Tibial nerve (tissue), 3 donors: ENCODE measurements at regions not wholly inside any gene's neighbourhood (a gene's known extent, or its start where the extent isn't known, plus 50 kb on each side); places are given as distances from the start of the nearest gene placed in this dataset.

Experiments used
- POLR2A ChIP-seq, 2 donors: fragments of 450-650 bp; IDR thresholded peaks; one replicate each; pipeline ENCODE4 v1.6.1; 2017; ENCODE audit warnings: antibody characterized with exemption in 2 of 2, mild to moderate bottlenecking in 2 of 2, moderate library complexity in 2 of 2
- TF ChIP-seq, protein P1 (sequence below), 5 experiments: fragments of 200-600 bp in 3 of 5; fragments of 450-650 bp in 2 of 5; sonication (generic) in 3 of 5; IDR thresholded peaks; one replicate each; pipeline ENCODE4 v1.5.1; 2016 to 2019; ENCODE audit warnings: antibody characterized with exemption in 5 of 5, mild to moderate bottlenecking in 3 of 5, moderate library complexity in 2 of 5

DNA sequence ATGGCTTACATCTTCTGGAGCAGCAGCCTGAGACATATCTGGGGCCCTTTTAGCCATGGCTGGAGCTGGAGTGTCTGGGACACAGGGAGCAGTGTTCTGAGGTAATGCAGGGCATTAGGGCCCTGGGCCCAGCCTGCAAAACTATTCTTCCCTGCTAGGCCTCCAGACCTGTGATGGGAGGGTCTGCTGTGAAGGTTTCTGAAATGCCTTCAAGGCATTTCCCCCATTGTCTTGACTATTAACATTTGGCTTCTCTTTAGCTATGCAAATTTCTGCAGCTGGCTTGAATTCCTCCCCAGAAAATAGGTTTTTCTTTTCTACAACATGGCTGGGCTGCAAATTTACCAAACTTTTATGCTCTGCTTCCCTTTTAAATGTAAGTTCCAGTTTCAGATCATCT, 61.5 kb downstream of the EDN1 start:
- no peak for TF ChIP-seq POLR2A (IDR thresholded peaks at IDR 0.05)
- TF ChIP-seq, protein P1, sequence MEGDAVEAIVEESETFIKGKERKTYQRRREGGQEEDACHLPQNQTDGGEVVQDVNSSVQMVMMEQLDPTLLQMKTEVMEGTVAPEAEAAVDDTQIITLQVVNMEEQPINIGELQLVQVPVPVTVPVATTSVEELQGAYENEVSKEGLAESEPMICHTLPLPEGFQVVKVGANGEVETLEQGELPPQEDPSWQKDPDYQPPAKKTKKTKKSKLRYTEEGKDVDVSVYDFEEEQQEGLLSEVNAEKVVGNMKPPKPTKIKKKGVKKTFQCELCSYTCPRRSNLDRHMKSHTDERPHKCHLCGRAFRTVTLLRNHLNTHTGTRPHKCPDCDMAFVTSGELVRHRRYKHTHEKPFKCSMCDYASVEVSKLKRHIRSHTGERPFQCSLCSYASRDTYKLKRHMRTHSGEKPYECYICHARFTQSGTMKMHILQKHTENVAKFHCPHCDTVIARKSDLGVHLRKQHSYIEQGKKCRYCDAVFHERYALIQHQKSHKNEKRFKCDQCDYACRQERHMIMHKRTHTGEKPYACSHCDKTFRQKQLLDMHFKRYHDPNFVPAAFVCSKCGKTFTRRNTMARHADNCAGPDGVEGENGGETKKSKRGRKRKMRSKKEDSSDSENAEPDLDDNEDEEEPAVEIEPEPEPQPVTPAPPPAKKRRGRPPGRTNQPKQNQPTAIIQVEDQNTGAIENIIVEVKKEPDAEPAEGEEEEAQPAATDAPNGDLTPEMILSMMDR (IDR thresholded peaks at IDR 0.05): no peak
